ENCODE measurements at regions not wholly inside any gene's neighbourhood (a gene's known extent, or its start where the extent isn't known, plus 50 kb on each side); places are given as distances from the start of the nearest gene placed in this dataset.

DNA sequence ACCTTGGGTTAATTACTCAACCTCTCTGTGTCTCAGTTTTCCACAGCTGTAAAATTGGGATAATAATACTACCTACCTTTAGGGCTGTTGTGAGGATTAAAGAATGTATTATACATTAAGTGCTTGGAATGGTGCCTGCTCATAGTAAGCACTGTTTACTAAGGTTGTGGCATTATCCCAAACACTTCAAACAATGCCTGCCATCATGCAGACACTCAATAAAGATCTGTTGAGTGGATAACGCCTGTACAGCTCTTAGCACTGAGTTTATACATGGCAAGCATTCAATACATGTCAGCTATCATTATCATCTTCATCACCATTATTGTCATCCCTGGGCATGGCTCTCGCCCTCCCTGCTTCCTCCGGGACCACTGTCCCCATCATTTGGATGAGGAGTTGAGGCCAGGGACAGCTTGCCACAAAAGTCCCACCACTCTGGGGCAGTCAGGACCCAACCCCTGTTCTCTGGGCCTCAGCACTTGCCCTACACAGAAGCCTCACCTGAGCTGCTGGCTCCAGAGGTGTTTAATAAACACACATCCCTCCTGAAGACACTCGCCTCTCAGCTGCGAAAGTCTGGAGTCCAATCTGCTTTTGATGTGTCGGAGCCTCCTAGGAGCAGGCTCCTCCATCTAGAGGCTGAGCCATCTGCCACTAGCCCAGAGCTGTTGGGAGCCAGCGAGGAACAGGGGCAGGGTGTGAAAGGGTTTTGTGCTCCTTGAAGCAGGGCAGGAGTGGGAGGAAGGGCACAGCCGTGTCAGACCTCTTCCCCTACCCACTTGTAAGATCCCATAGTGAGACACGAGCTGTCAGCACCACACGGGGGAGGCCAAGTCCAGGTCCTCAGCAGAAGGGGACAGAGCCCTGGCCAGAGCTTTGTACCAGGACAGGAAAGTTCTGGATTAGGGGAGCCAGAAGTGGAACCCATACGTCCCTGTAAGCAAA lies 80.9 kb upstream of the ZC3H12A start:
- H3K27me3 Mint-ChIP-seq = peaks cover 46% of the 10 kb centered on the region
- ATAC-seq (ENCODE audit: low read depth) = no peak
- Histone ChIP-seq H3K4me3 (ENCODE audit: control extremely low read depth in 1 of 5, extremely low read depth in 1 of 5, insufficient read depth in 1 of 5, low read depth in 2 of 5, low read length in 4 of 5) (no peak overlapping the region), H3K9ac (ENCODE audit: low read length) (no peak overlapping the region), H3K27me3 (replicated peaks in 1 of 4; ENCODE audit: control extremely low read depth in 1 of 4, control insufficient read depth in 3 of 4, insufficient read depth in 4 of 4, low read length in 3 of 4) (peaks cover 0 to 22% (median 5%) of the 10 kb centered on the region in 4 experiments), H3K9me3 (ENCODE audit: control extremely low read depth in 1 of 3, control insufficient read depth in 2 of 3, insufficient read depth in 1 of 3, low read length in 2 of 3) (no peaks in the 10 kb centered on the region), H2AFZ (ENCODE audit: insufficient read depth, low read depth, low read length, poor library complexity, severe bottlenecking) (no peak overlapping the region), H4K20me1 (ENCODE audit: control insufficient read depth, insufficient read depth, low read length, poor library complexity, severe bottlenecking) (no peaks in the 10 kb centered on the region), H3K4me1 (ENCODE audit: control insufficient read depth in 2 of 2, insufficient read depth in 2 of 2, low read length in 2 of 2) (no peaks in the 10 kb centered on the region), H3K27ac (ENCODE audit: low read length in 2 of 2) (no peak overlapping the region), H3K4me2 (replicated peaks; ENCODE audit: low read depth, low read length, poor library complexity, severe bottlenecking) (no peak overlapping the region), H3K79me2 (ENCODE audit: control insufficient read depth, insufficient read depth, low read length) (no peaks in the 10 kb centered on the region), H3K36me3 (replicated peaks in 1 of 2; ENCODE audit: control extremely low read depth in 1 of 2, control insufficient read depth in 1 of 2, extremely low read depth in 1 of 2, insufficient read depth in 2 of 2, low read length in 1 of 2) (no peaks in the 10 kb centered on the region)
- H3K4me3 Mint-ChIP-seq = no peak overlapping the region
- CTCF ChIA-PET = interaction anchor here (0.7 to 1.6 kb wide), 2 partner anchors 39 to 76 kb away, joined by 3 to 4 read pairs; no protein-coding TSS in a partner anchor
- intact Hi-C loops (cut with micrococcal nuclease) = no loop called here
- no peaks in the 10 kb centered on the region for H3K4me1 Mint-ChIP-seq
- no peak overlapping the region for H3K27ac Mint-ChIP-seq
- H3K9me3 Mint-ChIP-seq (ENCODE audit: insufficient read depth) = no peaks in the 10 kb centered on the region
- no peak for DNase-seq
- TF ChIP-seq, protein P1, sequence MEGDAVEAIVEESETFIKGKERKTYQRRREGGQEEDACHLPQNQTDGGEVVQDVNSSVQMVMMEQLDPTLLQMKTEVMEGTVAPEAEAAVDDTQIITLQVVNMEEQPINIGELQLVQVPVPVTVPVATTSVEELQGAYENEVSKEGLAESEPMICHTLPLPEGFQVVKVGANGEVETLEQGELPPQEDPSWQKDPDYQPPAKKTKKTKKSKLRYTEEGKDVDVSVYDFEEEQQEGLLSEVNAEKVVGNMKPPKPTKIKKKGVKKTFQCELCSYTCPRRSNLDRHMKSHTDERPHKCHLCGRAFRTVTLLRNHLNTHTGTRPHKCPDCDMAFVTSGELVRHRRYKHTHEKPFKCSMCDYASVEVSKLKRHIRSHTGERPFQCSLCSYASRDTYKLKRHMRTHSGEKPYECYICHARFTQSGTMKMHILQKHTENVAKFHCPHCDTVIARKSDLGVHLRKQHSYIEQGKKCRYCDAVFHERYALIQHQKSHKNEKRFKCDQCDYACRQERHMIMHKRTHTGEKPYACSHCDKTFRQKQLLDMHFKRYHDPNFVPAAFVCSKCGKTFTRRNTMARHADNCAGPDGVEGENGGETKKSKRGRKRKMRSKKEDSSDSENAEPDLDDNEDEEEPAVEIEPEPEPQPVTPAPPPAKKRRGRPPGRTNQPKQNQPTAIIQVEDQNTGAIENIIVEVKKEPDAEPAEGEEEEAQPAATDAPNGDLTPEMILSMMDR (IDR thresholded peaks at IDR 0.05) = no peak
- no peak for TF ChIP-seq EZH2 (IDR thresholded peaks at IDR 0.05; ENCODE audit: borderline replicate concordance, insufficient read depth, low read depth, low read length, poor library complexity, severe bottlenecking)
- 89% methylated on average over 5 of the region's 11 CpGs for WGBS (ENCODE audit: insufficient coverage)
- POLR2A ChIA-PET = no interaction called here
